ENCODE measurements at regions not wholly inside any gene's neighbourhood (a gene's known extent, or its start where the extent isn't known, plus 50 kb on each side); places are given as distances from the start of the nearest gene placed in this dataset.

- TF ChIP-seq XRCC5 (optimal IDR thresholded peaks at IDR 0.05; ENCODE audit: low read length), result no peak
- TF ChIP-seq ZNF431 (CRISPR knock-in tag; IDR thresholded peaks at IDR 0.05; ENCODE audit: borderline replicate concordance, low read depth), result 0 out of 2 replicates have a peak, but pooled peaks have one; percentile 79
- peak; percentile 80 for TF ChIP-seq ZFX (CRISPR knock-in tag; IDR thresholded peaks at IDR 0.05; ENCODE audit: low read depth)
- TF ChIP-seq DDIT3 (CRISPR knock-in tag; IDR thresholded peaks at IDR 0.05), result no peak
- peak; percentile 65; the same call in 1 of the 2 replicates for TF ChIP-seq ZNF780A (CRISPR knock-in tag; IDR thresholded peaks at IDR 0.05)
- TF ChIP-seq, protein P1, sequence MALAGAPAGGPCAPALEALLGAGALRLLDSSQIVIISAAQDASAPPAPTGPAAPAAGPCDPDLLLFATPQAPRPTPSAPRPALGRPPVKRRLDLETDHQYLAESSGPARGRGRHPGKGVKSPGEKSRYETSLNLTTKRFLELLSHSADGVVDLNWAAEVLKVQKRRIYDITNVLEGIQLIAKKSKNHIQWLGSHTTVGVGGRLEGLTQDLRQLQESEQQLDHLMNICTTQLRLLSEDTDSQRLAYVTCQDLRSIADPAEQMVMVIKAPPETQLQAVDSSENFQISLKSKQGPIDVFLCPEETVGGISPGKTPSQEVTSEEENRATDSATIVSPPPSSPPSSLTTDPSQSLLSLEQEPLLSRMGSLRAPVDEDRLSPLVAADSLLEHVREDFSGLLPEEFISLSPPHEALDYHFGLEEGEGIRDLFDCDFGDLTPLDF (CRISPR knock-in tag; IDR thresholded peaks at IDR 0.05), result peak; percentile 42
- no peak; the same call in 1 of the 2 replicates for TF ChIP-seq CREB3 (CRISPR knock-in tag; IDR thresholded peaks at IDR 0.05)
- TF ChIP-seq RFX5 (IDR thresholded peaks at IDR 0.05; ENCODE audit: low read depth, low read length), result no peak
- peak; percentile 66; the same call in 1 of the 2 replicates for TF ChIP-seq HDAC1 (CRISPR knock-in tag; IDR thresholded peaks at IDR 0.05)
- TF ChIP-seq ZNF790 (CRISPR knock-in tag; IDR thresholded peaks at IDR 0.05; ENCODE audit: borderline replicate concordance), result 0 out of 2 replicates have a peak, but pooled peaks have one; percentile 27
- no peak for TF ChIP-seq ZMYM2 (CRISPR knock-in tag; IDR thresholded peaks at IDR 0.05)
- peak; percentile 70; the same call in 1 of the 2 replicates for TF ChIP-seq ZNF749 (CRISPR knock-in tag; IDR thresholded peaks at IDR 0.05; ENCODE audit: borderline replicate concordance)
- no peak for TF ChIP-seq RELA (CRISPR knock-in tag; IDR thresholded peaks at IDR 0.05)
- TF ChIP-seq ZNF737 (CRISPR knock-in tag; IDR thresholded peaks at IDR 0.05; ENCODE audit: borderline replicate concordance), result no peak
- no peak for TF ChIP-seq GTF3A (CRISPR knock-in tag; conservative IDR thresholded peaks at IDR 0.05)
- no peak for TF ChIP-seq GMEB2 (CRISPR knock-in tag; IDR thresholded peaks at IDR 0.05; ENCODE audit: low read depth)
- TF ChIP-seq ZNF367 (CRISPR knock-in tag; IDR thresholded peaks at IDR 0.05; ENCODE audit: borderline replicate concordance), result 0 out of 2 replicates have a peak, but pooled peaks have one; percentile 70
- 0 out of 2 replicates have a peak, but pooled peaks have one; percentile 65 for TF ChIP-seq PREB (CRISPR knock-in tag; IDR thresholded peaks at IDR 0.05)
Measured at GRCh38 chr16:85553436-85554113, 59.5 kb upstream of the GSE1 start (continued).
